ENCODE measurements at regions not wholly inside any gene's neighbourhood (a gene's known extent, or its start where the extent isn't known, plus 50 kb on each side); places are given as distances from the start of the nearest gene placed in this dataset.
A peak's percentile ranks its signal among the peaks of the same experiment; 100 is the strongest.

GRCh38 chr15:70495991-70496599 lies 267.3 kb downstream of the UACA start:
- Histone ChIP-seq H3K27ac (no peak overlapping the region), H3K27me3 (ENCODE audit: insufficient read depth, low read depth, severe bottlenecking) (no peaks in the 10 kb centered on the region), H3K36me3 (no peaks in the 10 kb centered on the region), H3K4me3 (ENCODE audit: low read depth, low read length) (no peak overlapping the region), H3K9me3 (ENCODE audit: severe bottlenecking) (no peaks in the 10 kb centered on the region)
- no peak for TF ChIP-seq CTCF (IDR thresholded peaks at IDR 0.05; ENCODE audit: low read depth, low read length)
- DNase-seq: no peak

- Histone ChIP-seq H3K27ac (peak overlapping the region; percentile 66), H3K27me3 (ENCODE audit: insufficient read depth, low read depth, severe bottlenecking) (no peaks in the 10 kb centered on the region), H3K36me3 (no peaks in the 10 kb centered on the region), H3K4me3 (ENCODE audit: low read depth, low read length) (peak overlapping the region; percentile 0; the same call in 1 of the 2 replicates), H3K9me3 (ENCODE audit: severe bottlenecking) (no peaks in the 10 kb centered on the region)
- DNase-seq: peak; percentile 78
- no peak for TF ChIP-seq CTCF (IDR thresholded peaks at IDR 0.05; ENCODE audit: low read depth, low read length)
Measured at GRCh38 chr15:70494852-70495571, 268.3 kb downstream of the UACA start.

GRCh38 chr15:70494517-70494851 lies 268.9 kb downstream of the UACA start:
- peak overlapping the region; percentile 0; the same call in 1 of the 2 replicates for H3K4me3 ChIP-seq (ENCODE audit: low read depth, low read length)

GRCh38 chr15:70493787-70494516 lies 269.4 kb downstream of the UACA start:
- TF ChIP-seq CTCF (IDR thresholded peaks at IDR 0.05; ENCODE audit: low read depth, low read length): no peak
- H3K4me3 ChIP-seq (ENCODE audit: low read depth, low read length): 0 out of 2 replicates have a peak overlapping the region, but pooled peaks have one; percentile 0
- peak overlapping the region; percentile 66 for H3K27ac ChIP-seq
- no peaks in the 10 kb centered on the region for H3K9me3 ChIP-seq (ENCODE audit: severe bottlenecking)
- no peaks in the 10 kb centered on the region for H3K36me3 ChIP-seq
- DNase-seq: peak; percentile 48
- H3K27me3 ChIP-seq (ENCODE audit: insufficient read depth, low read depth, severe bottlenecking): no peaks in the 10 kb centered on the region

More at GRCh38 chr15:70494517-70494851, 268.9 kb downstream of the UACA start:
- no peak for TF ChIP-seq CTCF (IDR thresholded peaks at IDR 0.05; ENCODE audit: low read depth, low read length)
- Histone ChIP-seq H3K27me3 (ENCODE audit: insufficient read depth, low read depth, severe bottlenecking) (no peaks in the 10 kb centered on the region), H3K9me3 (ENCODE audit: severe bottlenecking) (no peaks in the 10 kb centered on the region), H3K36me3 (no peaks in the 10 kb centered on the region), H3K27ac (peak overlapping the region; percentile 66)
- DNase-seq: no peak

GRCh38 chr15:70493376-70493775 lies 270.0 kb downstream of the UACA start:
- H3K9me3 ChIP-seq (ENCODE audit: severe bottlenecking): no peaks in the 10 kb centered on the region
- no peak overlapping the region for H3K4me3 ChIP-seq (ENCODE audit: low read depth, low read length)
- no peak for DNase-seq
- no peaks in the 10 kb centered on the region for H3K36me3 ChIP-seq
- TF ChIP-seq CTCF (IDR thresholded peaks at IDR 0.05; ENCODE audit: low read depth, low read length): no peak
- H3K27ac ChIP-seq: no peak overlapping the region
- no peaks in the 10 kb centered on the region for H3K27me3 ChIP-seq (ENCODE audit: insufficient read depth, low read depth, severe bottlenecking)

Data from WERI-Rb-1 (cell line).